ENCODE measurements at regions not wholly inside any gene's neighbourhood (a gene's known extent, or its start where the extent isn't known, plus 50 kb on each side); places are given as distances from the start of the nearest gene placed in this dataset.

GRCh38 chr4:135429528-135429927 lies 1227.9 kb upstream of the PABPC4L start:
- Histone ChIP-seq H3K9me2 (ENCODE audit: insufficient read depth) (no peaks in the 10 kb centered on the region), H3K4me2 (ENCODE audit: low read length) (no peak overlapping the region), H3K36me3 (ENCODE audit: control insufficient read depth in 1 of 2, insufficient read depth in 2 of 2, low read length in 2 of 2) (no peaks in the 10 kb centered on the region), H3K9ac (ENCODE audit: low read length) (no peak overlapping the region), H3K4me3 (replicated peaks in 1 of 2; ENCODE audit: low read depth in 1 of 2, low read length in 2 of 2) (no peak overlapping the region), H3K27ac (ENCODE audit: low read depth, low read length) (no peak overlapping the region), H3K4me1 (ENCODE audit: control insufficient read depth in 1 of 2, insufficient read depth in 2 of 2, low read length in 2 of 2) (no peaks in the 10 kb centered on the region), H2AFZ (ENCODE audit: low read depth, low read length, poor library complexity, severe bottlenecking) (no peak overlapping the region), H3K79me2 (ENCODE audit: insufficient read depth, low read length) (no peaks in the 10 kb centered on the region), H4K20me1 (ENCODE audit: insufficient read depth) (no peaks in the 10 kb centered on the region), H3K27me3 (ENCODE audit: insufficient read depth, low read length) (no peaks in the 10 kb centered on the region), H3K9me3 (ENCODE audit: control insufficient read depth in 1 of 2, insufficient read depth in 1 of 2, low read depth in 1 of 2, low read length in 2 of 2) (no peaks in the 10 kb centered on the region)
- ATAC-seq (no peak), DNase-seq (ENCODE audit: low read depth, low spot score) (no peak)
- POLR2A ChIA-PET: no interaction called here
- no TSS peak for BruUV-seq (replicated peaks)
- intact Hi-C loops (cut with micrococcal nuclease): no loop called here
- CTCF ChIA-PET: interaction anchor here (1.1 kb wide), 1 partner anchor 12 kb away, joined by 3 read pairs; no protein-coding TSS in a partner anchor
- RAD21 ChIA-PET (ENCODE audit: low non-redundant PET in 1 of 2, low total read pairs in 2 of 2, uncharacterized antibody in 2 of 2, unreplicated experiment in 2 of 2): no interaction called here
- no peak for TF ChIP-seq JUND (IDR thresholded peaks at IDR 0.05)
- no peak for TF ChIP-seq CBX3 (IDR thresholded peaks at IDR 0.05; ENCODE audit: low read depth)
- no peak for TF ChIP-seq ELF1 (IDR thresholded peaks at IDR 0.05; ENCODE audit: borderline replicate concordance, low read depth)
- TF ChIP-seq ZNF274 (IDR thresholded peaks at IDR 0.05; ENCODE audit: low read depth, low read length): no peak
- TF ChIP-seq ATF3 (IDR thresholded peaks at IDR 0.05): no peak
- TF ChIP-seq SP1 (IDR thresholded peaks at IDR 0.05; ENCODE audit: low read depth): no peak
- TF ChIP-seq SRF (IDR thresholded peaks at IDR 0.05; ENCODE audit: low read depth): no peak
- TF ChIP-seq ZBTB33 (IDR thresholded peaks at IDR 0.05; ENCODE audit: extremely low read depth, insufficient replicate concordance, low read length): no peak
- TF ChIP-seq, protein P1, sequence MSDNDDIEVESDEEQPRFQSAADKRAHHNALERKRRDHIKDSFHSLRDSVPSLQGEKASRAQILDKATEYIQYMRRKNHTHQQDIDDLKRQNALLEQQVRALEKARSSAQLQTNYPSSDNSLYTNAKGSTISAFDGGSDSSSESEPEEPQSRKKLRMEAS (IDR thresholded peaks at IDR 0.05): no peak
- TF ChIP-seq ZFX (IDR thresholded peaks at IDR 0.05): no peak
- TF ChIP-seq FOSL1 (IDR thresholded peaks at IDR 0.05; ENCODE audit: low read depth): no peak
- no peak for TF ChIP-seq EZH2phosphoT487 (IDR thresholded peaks at IDR 0.05; ENCODE audit: borderline replicate concordance)

Data from HCT116 (cell line).